ENCODE measurements at regions not wholly inside any gene's neighbourhood (a gene's known extent, or its start where the extent isn't known, plus 50 kb on each side); places are given as distances from the start of the nearest gene placed in this dataset.
"Not testable (repeated sequence)": the region's sequence is repeated elsewhere in the genome, so short reads cannot be mapped to it uniquely, and the experiment has no call there.

DNA sequence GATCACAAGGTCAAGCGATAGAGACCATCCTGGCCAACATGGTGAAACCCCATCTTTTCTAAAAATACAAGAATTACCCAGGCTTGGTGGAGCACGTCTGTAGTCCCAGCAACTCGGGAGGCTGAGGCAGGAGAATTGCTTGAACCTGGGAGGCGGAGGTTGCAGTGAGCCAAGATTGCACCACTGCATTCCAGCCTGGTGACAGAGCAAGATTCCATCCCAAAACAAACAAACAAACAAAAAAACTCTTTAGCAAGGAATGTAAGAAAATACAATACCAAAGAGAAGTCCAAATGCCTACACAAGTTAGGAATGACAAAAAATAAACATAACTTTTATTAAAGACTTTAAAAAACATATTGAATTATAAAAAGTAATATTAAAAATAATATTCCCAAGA, 462.3 kb downstream of the C12orf50 start:
- TF ChIP-seq TAF1, POLR2AphosphoS5, SPI1 (IDR thresholded peaks at IDR 0.05; ENCODE audit: low read depth, low read length): not testable (repeated sequence)

All from GM12891 (cell line).